HG03521 (cell line): ENCODE measurements at regions not wholly inside any gene's neighbourhood (a gene's known extent, or its start where the extent isn't known, plus 50 kb on each side); places are given as distances from the start of the nearest gene placed in this dataset.

ENCODE experiments used
- ATAC-seq: cut with Tn5 transposase; IDR thresholded peaks from one replicate; pipeline ENCODE4 v1.9.1; 2021; ENCODE audit warnings: mild to moderate bottlenecking, moderate library complexity; ENCODE audit not compliant: unreplicated experiment

DNA sequence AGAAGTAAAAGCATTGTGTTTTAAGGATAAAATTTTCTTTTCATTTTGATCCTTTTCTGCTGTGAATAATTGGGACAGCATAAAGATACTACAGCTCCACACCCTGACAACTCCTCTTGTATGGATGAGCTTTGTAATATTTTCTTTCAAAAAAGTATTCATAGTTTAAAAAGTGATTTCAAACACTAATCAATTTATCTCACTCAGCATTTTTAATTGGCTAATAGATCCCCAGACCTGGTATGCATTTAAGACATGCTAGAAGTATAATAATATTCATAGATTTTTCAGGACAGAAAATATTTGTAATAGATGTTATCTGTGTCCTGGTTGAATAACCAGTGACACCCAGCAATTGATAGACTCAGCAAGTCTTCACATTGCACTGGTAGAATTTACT, 510.7 kb downstream of the RIT2 start:
- ATAC-seq = no peak

DNA sequence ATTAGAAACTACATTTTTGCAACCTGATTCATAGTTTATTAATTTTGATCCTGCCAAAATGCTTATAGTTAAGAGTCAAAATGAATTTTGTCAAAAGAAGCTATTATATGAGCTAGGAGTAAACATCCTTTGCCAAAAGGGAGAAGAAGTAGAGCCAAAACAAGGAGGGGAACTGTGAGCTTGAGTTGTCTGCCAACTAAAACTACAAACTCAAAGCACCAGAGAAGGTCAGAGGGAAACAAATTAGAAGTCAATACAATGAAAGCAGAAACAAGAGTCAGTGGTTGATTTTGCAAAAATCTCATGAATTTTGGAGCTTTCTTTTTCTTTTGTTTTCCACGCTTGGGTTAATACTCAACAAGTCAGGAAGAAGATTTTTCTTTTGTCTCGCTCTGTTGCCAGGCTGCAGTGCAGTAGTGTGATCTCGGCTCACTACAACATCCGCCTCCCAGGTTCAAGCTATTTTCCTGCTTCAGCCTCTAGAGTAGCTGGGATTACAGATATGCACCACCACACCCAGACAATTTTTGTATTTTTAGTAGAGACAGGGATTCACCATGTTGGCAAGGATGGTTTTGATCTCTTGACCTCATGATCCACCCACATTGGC, 508.5 kb downstream of the RIT2 start:
- ATAC-seq = no peak

DNA sequence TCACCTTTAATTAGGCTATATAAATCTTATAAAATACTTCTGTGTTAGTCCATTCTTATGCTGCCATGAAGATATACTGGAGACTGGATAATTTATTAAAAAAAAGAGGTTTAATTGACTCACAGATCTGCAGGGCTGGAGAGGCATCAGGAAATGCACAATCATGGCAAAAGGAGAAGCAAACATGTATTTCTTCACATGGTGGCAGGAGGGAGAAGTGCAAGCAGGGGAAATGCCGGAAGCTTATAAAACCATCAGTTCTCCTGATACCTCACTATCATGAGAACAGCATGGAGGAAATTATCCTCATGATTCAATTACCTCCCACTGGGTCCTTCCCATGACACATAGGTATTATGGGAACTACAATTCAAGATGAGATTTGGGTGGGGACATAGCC, 504.4 kb downstream of the RIT2 start:
- ATAC-seq = no peak

DNA sequence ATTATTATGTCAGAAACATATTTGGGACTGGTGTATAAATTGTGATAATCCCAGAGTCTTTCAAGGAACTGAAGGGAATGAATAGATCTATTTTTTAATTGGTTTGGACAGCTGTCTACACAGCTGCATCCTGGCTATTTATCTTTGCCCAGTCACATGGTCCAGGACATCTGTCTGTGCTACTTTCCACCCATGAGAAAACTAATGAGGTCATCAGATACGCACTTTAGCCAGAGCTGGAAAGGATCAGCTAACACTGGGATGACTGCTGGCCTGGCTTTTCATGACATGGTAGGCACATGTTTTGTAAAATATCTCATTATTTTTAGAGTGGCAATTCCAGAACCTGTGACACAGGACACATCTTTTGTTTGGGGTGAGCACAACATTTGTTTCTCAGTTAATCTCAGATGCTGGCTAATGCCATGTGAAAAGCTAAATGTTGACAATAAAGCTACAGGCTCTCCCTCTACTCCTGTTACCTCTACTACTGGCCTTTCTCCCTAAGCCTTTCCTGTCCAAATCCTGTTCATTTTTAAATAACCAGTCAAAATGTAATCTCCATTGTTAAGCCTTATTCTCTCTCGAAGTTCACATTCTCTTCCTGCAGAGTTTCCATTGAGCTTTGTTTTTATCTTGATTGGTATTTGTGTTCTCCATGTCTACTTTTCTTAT, 500.7 kb downstream of the RIT2 start:
- no peak for ATAC-seq

DNA sequence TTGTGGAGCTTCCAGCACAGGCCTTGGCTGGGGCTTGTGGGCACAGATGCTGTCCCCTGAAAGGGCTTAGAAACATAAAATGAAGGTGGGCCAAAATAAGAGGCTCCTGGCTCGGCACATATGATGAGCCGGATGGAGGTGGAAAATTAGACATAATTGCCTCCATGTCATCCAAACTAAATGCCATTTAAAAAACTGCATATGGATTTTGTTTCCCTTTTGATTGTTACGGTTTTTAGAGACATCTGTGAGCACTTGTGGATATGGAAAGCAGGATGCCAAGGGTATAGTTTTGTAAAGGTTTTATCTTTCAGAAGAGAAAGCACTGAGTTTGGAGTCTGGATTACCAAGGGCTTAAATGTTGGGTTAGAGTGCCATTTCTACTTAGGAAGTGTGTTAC, 498.3 kb downstream of the RIT2 start:
- ATAC-seq = no peak

DNA sequence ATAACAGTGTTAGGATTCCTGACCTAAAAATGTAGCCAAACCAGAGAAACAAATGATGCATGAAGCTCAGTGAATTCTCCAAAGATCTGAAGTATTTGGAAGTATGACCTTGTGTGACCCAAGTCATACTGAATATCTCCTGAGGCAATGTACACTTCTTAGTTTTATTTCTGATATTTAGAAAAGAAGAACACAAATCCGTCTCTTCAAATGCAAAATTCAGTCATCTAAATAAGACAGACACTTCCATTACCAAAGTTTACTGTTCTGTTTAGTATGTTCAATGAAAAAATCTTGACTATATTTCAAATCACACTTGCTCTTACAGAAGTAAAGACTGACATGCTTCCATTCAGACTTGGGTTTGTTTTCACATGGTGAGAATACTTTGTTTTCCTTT, 495.7 kb downstream of the RIT2 start:
- no peak for ATAC-seq

DNA sequence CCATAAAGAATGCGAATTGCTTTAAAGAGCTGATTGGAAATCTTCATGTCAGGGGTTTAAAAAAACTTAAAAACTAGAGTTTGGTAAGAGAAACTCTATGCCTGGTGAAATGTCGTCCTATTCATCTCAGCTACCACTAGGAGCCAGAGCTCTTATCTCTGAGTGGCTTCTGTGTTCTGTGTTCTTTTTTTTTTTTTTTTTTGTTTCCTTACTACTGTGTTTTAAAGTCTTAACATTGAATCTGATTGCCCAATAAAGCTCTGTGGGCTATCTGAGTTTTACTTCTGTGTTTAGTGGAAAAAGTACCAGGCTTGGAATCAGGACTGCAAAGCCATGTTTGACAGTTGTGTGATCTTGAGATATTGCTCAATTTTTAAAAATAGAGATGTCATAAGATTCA, 494.8 kb downstream of the RIT2 start:
- ATAC-seq = no peak

DNA sequence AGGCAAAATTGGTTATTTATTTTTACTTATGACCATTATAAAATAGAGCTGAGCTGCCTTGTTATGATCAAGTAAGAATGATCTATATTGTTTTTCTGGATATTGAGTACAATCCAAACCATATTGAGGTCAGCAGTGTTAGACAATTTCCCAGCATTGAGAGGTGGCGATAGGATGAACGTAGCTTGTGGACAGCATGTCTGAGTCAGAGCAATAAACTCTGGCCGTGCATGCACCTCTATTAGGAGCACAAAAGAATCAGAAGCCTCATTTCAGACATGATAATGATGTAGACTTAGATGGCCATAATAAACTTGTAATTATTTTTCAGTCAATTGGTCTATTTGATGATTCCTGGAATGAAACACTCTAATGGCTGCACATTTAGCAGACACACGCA, 491.6 kb downstream of the RIT2 start:
- ATAC-seq = no peak

DNA sequence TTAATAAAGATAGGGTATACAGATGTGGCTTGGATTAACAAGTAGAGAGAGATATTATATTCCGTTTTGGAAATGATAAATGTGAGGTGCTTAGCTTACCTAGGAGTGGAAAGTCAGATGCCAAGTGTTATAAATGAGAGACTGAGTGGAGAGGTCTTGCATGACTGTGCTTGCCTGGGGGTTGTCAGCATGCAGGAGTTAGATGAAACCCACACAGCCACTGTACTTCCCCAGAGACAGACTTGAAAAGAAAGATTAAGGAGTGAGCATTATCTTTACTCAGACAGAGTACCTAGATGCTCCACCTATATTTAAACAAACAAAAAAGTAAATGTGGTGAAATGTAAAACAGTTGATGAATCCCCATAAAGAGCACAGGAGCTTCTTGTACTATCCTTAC, 482.7 kb downstream of the RIT2 start:
- no peak for ATAC-seq

DNA sequence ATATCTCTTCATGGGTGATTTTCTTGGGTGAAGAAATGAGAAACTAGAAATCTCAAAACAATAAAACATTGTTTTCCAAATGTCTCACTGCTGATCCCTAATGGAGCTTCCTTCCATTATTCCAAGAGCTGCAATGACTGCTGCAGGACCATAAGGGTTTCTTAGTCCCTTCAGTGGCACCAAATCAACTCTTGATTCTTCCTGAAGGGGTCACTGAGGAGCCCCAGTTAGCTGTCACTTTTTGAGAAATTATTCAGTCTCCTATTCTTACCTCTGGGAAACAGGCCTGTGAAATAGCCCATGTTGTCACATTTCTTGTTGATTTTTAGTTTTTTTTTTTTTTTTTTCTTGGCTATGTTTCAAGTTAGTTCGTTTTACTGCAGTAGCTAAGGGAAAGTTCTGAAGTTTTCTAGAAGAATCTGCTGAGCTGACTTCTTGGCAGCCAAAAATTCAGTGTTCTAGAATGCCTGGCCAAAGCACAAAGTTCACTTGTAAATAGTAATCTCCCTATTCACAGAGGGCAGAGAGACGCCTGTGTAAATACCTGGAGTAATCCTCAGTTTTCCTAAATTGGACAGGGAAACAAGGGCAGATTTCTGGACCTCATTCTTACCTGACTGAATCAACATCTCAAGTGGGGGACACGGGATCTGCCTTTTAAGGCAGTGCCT, 480.0 kb downstream of the RIT2 start:
- ATAC-seq = no peak

DNA sequence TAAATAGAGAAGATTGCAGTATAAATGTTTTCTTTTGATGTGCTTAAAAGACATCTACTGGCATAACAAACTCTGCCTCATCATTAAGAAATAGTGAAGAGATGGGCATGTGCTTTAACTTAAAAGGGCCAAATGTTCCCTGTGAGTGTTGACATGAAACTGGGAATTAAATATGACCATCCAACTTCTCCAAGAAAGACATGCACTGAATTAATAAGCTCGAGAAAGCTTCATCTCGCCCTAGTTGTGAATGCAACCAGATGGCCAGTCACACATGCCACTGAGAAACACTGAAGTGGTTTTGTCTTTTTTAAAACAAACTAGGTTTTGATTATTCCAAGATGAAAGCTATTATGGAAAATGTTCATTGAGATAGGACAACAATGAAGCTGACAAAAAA, 479.2 kb downstream of the RIT2 start:
- no peak for ATAC-seq

DNA sequence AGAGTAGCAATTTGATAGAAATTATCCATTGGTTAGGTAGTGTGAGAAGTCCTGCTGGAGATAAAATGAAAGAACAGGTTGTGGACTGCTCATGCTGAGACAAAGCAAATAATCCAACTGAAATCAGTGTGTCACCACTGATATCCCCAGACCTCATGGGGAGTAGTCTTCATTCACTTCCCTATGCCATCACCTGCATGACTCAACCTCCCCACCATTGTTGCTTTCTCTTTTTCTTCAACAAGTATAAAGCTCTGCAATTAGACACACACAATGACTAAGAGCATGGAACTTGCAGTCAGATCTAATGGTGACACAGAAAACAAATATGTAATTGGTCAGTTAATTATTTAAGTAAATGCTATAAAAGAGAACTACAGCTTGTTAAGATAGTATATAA, 475.3 kb downstream of the RIT2 start:
- no peak for ATAC-seq

DNA sequence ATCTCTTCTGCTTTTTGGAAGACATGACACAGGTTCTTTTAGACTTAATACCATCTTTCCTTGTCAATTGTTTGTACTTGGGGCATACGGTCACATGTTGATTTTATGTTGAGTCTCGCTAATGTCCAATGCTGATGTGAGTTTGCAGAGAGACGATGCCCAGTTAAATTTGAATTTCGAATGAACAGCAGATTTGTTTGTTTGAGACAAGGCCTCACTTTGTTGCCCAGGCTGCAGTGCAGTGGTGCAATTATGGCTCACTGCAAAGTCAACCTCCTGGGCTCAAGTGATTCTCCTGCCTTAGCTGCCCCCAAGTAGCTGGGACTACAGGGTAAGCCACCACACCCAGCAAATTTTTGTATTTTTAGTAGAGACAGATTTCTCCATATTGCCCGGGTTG, 473.5 kb downstream of the RIT2 start:
- no peak for ATAC-seq

DNA sequence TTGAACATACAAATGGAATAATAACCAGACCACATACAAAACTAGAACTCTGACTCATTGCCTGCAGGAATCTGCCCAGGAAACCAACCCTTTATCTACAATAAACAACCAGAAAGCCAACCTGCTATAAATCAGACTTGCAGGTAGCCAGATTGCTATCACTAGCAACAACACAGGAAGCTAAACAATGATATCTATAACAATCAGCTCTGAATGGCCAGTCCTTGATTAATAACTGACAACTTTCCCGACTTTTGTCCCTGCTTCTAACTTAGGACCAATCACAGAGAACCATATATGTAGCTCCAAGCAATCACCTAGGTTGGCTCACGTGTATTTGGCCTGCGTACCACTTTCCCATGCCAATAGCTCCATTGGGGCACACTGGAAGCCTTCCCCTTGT, 470.8 kb downstream of the RIT2 start:
- ATAC-seq = no peak

DNA sequence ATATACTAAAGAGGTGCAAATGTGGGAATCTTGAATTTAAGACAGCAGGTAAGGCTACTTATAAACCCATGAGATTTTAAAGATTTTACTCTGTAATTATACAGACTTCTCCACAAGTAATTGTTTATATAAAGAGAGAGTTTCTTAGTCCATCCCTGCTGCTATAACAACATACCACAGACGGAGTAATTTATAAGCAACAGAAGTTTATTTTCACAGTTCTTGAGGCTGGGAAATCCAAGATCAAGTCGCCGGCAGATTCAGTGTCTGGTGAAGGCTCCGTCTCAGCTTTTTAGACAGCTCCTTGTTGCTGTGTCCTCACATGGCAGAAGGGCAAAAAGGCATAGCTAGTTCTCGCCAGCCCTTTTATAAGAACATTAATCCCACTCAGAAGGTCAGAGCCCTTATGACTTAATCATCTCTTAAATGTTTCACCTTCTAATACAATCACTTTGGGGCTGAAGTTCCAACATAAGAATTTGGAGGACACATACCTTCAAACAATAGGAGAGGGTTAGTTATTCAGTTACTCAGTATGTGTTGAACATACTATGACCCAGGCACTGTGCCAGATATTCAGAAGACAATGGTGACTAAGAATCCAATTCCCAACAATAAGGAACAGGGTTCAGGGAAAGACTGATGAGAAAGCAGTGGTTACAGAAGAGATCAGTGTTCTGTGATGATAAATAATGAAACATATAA, 466.0 kb downstream of the RIT2 start:
- no peak for ATAC-seq

DNA sequence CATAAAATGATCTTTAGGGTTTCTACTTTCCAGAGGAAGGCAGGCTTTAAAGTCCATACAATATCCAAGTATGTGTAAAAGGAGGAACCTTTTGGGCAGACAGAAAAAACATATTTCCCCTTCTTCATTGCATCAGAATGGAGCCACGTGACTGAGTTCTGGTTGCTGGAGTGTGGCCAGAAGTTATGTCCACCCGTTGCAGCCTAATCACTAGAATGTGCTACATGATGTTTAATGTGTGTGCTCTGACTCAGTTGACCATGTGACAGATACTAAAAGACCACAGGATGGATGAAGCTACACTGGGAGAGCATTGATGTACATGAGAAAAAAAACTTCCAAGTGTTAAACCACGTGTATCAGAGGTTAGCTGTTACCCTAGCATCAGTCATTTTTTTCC, 460.9 kb downstream of the RIT2 start:
- ATAC-seq = no peak

DNA sequence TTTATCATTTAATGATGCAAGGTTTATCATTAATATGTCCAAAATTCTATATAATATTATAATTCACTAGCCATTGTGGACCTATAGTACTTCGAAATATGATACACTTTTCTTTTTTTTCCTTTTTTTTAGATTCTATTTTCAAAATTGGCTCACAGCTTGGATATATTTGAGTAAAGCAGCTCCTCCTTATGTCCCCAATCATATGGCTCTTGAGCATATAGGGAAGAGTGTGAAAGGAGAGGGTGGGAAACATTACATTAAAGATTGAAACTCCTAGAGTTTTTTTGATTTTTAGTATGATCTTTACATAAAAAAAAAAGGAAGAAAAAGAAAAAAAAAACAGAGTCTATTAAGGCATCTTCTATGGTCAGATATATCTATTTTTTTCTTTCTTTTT, 457.9 kb downstream of the RIT2 start:
- no peak for ATAC-seq

DNA sequence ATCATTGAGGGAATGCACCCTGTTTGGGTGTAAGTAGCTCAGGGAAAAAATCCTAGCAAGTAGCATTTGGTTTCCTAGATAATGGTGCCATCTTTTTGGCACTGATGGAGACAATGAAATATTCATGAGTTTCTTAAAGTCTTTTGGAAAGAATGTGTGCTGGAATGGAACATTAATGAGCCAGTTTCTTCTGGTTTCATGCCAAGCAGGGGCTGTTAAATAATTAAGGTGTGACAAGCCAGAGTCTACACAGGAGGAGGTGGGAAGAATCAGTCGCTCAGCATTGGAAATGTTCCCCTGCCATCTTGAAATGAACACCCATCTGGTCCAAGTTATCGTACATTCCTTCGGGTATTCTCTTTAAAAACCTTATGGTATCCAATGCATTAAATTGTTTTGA, 457.3 kb downstream of the RIT2 start:
- no peak for ATAC-seq

DNA sequence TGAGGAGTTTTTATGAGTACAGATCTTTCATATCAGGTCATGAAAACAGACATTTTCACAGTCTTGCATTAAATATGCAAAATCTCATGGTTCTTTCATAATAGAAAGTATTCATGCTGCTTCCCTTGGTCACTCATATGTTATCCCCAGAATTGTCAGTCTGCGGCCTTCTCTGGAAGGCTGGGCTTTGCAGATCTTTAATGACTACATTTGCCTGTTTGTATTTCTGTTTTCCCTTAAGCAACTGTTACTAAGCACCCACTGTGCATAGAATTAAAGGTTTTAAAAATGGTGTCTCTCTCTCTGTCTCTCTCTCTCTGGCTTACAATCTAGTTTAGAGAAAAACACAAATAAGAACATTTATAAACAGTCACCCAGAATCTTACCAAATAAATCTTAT, 456.3 kb downstream of the RIT2 start:
- no peak for ATAC-seq

DNA sequence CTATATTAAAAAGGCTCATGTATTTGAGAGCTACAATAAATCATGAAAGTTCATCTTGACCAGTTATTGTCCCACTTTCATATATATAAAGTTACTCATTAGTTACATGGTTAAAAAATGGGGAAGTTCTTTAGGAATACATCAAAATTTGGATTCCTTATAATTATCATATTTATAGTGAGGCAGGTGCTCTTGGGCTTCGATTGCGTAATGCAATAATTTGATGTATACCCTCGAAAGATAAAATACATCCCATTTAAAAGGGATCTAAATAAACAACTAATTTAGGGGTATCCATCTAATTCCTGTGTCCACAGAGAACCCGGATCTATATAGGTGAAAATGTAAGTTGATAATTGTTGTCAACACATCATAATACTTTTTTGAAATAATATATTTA, 444.6 kb downstream of the RIT2 start:
- no peak for ATAC-seq

DNA sequence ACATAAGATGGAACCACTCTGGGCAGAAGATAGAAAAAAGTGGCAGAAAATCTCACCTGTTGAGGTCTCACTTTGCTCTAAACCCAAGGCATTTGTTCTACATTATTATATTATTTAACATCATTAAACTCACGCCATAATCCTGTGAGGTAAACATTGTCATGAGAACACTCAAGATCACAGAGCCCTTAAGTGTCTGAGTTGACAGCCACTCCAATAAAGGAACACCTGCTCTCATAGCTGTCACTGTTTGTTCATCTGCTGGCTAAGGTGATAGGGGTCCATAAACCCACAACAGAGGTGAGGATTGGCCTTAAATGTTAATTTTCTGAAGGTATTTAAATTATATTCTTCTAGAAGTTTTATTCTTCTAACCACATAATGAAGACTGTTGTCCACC, 439.7 kb downstream of the RIT2 start:
- no peak for ATAC-seq

DNA sequence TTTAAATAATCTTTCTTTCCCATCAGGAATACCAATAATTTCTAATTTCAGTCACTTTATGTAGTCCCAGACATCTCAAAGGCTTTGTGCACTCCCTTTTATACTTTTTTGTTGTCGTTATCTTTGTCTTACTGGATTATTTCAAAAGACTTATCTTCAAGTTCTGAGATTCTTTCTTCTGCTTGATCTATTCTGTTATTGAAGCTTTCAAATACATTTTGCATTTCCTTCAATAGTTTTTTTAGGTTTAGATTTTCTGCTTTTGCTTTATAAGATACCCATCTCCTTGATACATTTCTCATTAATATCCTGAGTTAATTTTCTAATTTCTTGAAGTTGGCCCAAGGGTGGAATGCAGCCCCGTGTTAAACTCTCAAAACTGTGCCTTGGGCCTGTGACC, 432.4 kb downstream of the RIT2 start:
- ATAC-seq = no peak
